Activated effector memory CD4-positive, alpha-beta T cell treated with Interleukin-2 at 50 U/mL for 16 hours (primary cell): ENCODE measurements at regions not wholly inside any gene's neighbourhood (a gene's known extent, or its start where the extent isn't known, plus 50 kb on each side); places are given as distances from the start of the nearest gene placed in this dataset.
A peak's percentile ranks its signal among the peaks of the same experiment; 100 is the strongest.

Experiments
- DNase-seq: peaks from one replicate; pipeline ENCODE4 v3.0.0-alpha.2; 2020

DNA sequence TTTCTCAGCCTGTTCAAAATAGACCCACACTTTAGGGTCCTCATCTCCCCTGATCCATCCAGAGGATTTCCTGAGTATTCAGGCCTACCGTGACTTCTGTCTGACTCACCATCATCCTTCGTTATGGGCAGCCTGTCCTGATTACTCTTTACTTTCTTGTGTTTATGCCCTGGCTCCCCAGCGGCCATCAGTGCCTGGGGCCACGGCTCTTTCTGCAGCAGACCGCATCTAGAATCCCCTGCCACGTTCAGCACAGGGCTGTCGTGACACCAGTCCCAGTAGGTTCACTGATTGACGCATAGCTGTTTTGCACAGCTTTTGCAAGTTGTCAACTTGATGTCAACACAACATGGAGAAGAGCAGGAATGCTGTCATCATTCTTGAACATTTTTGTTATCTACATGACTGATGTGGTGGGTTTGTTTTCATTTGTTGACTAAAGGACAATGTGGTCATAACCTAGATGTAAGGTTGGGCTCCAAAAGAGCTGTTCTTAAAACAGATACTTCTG lies 225.6 kb downstream of the HAUS1 start:
- DNase-seq: no peak

DNA sequence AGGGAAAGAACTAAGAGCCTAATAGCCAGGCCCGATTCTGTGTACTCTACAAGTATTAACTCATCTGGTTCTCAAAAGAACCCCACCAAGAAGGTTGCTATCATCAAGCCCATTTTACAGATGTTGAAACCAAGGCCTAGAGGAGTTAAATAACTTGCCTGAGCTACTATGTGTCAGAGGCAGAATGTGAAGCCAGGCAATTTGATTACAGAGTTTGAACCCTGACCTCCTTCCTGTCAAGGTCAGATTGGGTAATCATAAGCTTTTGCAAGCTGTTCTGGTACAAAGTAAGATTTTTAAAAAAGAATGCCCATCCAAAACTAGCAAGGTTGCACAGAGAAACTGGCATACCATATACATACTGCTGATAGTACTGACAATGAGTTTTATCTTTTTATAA lies 227.1 kb downstream of the HAUS1 start:
- DNase-seq: no peak

DNA sequence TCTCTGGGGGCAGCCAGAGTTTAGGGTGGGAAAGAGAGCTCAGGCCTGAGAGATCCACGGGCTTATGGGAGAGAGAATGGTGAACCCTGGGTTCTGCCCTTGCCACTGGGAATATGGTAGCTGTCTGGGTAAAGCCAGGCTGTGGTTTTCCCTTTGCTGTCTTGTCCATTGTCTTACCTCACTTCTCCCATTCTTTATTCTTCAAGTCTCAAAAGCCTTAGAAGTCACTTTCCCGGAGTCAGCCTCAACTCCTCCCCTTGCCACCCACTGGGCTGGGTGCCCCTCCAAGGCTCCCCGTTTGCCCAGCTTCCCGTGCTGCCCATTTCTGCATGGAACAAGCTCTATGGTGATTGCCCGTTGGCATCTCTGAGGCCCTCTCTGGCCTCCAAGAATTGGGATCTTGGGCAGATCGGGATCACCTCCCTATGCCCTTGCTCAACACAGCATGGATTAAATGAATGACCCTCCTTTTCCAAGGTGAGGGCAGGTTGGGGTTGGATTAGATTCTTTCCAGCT lies 228.2 kb downstream of the HAUS1 start:
- no peak for DNase-seq

DNA sequence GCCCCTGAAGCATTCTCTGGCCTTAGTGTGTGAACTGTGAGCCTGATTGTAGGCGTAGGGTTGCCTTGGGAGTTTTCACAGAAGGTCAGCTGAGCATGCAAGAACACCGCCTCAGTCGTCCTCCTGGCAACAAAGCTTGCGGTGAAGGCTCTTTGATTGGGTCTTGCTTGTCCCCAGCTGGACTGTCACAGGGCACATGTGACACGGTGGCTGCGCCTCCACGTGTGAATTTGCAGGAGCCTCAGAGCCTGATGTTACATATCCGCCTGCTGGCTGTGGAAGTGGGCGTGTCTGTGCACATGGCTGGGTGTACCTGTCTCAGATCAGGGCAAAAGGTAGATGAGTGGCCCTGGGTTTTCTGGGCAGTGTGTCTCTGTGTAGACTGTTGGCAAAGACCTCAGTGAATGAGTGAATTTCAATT lies 228.7 kb downstream of the HAUS1 start:
- DNase-seq: no peak

DNA sequence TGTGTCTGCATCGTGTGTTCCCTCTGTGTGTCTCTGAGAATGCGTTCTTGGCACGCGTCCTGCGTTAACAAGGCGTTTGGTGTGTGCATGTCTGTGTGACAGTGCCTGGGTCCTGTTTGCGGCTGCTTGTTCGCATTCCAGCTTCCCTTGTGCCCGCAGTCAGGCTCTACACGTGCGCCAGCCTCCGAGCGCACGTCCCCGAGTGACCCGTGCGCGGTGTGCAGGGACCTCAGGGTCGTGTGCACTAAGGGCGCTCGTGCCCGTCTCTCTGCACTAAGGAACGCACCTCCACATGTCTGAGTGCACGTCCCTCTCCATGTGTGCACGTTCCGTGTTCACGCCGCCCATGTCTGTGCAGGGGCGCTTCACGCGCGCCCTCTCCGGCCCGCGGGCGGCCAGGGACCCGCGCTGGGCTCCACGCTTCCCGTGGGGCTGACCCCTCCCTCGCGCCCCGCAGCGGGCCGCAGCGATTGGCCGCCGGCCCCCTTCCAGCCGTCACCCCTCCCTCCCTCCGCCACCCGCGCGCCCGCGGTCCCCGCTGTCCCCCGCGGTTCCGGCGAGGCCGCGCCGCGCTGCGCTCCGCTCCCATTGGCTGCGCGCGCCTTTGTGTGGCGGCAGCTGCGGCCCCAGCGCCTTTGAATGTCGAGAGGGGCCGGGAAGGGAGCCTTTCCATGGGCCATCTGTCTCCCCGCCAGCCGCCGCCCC lies 229.4 kb downstream of the HAUS1 start:
- no peak for DNase-seq

DNA sequence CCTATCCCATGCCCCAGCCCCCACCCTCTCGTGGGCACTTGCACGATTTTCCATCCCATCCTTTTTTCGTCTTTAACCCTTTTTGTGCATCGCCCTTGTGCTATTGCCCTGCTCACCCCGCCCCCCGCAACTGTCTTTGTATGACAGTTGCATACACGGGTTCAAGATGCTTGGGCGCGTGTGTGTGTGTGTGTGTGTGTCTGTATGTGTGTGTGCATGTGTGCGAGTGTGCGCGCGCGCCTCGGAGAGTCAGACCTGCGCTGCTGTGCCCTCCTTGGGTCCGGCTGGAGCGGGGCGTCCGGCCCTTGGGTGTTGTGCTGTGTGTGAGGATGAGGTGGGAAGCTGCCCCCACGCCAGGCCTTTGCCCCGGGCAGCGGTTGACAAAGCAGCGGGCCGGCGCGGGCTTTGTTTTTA lies 230.7 kb downstream of the HAUS1 start:
- no peak for DNase-seq

DNA sequence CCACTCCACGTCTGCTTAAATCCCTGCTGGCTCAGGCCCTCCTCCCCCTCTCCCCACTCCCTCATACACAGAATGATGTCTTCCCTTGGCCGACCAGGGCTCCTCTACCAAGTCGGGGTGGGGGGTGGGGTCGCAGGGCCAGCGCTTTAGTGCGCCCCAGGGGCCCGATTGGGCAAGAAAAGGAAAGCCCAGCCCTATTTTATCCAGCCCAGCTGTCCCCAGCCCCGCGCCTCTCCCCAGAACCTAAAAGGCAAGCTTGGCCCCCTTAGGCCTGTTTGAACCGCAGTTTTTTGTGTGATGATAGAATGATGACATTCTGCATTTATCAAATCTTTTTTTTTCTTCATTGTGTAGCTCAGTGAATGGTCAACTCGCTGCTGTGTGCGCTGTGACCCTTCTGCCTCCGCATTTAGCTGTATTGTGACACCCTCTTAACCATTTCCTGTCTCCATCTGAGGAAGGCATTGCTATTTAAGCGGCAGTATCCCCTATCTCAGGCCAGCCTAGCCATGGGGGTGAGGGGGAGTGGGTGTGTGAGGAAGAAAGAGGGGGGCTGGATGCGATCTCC lies 231.4 kb downstream of the HAUS1 start:
- no peak for DNase-seq

DNA sequence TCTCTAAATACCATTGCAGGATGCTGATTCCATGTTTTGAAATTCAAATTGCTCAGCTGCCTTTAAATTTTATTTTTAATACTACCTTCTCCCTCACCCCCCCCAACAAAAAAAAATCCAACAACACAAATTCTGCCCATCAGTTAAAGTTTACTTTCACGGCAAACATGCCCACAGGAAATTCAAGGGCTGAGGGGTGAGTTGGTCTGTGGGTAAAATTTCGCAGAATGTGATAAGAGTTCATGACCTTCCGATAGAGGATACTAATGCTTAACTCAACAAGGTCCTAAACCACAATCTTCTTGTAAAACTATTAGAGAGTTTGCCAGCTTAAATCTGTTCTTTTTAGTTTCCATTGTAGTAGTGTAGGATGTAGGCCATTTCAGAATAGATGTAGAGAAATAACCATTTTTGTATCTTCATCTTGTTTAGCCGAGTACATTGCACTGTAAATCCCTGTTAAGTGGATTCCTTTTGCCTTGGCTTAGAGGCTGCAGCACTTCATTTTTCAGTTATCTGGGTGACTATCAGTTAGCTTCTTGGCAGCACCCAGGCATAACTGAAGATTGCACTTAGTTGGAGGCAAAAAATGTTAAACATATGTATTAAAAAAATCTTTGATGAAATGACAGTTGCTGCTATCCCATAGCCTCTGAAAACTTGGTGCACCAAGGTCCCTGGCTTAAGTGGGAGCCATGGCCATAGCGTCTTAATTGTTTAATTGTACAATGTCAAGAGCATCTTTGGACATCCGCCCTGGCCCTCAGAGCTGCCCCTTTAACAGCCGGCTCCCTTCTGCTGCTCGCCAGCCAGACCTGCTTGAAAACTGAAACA lies 232.3 kb downstream of the HAUS1 start:
- DNase-seq: no peak

DNA sequence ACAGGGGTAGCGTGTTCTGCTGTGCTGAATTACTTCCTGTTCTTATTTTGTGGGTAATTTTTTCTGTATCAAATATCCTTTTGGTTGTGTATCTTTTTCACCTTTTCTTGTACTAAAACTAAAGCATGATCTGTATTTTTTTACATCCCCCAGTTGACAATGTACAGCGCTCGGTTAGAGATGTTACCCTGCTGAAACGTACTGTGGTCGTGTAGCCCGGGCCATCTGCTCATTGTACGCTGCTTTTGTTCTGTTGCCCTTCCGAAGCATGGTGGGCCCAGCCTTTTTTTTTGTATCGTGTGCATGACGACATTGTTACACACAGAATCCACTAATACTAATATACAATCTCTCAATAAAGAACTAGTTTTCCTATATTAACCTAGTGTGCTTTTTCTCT lies 233.1 kb downstream of the HAUS1 start:
- DNase-seq: no peak

DNA sequence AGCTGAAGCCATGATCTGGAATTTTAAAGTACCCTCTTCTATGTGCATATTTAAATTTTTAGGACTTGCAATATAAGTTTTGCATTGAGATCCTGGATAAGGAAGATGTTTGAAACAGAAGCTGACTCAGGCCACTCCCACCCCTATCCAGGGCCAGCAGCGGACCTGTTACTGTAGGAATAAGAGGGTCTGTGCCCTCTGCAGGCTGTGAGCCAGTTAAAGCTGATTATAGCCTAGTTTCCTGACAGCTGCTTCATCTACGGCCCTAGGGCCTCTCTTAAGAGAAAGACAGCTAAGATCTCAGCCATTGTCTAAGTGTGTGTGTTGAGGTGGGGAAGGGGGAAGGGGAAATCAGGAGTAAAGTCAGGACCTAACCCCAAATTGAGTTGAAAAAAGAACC lies 234.0 kb downstream of the HAUS1 start:
- DNase-seq: no peak

DNA sequence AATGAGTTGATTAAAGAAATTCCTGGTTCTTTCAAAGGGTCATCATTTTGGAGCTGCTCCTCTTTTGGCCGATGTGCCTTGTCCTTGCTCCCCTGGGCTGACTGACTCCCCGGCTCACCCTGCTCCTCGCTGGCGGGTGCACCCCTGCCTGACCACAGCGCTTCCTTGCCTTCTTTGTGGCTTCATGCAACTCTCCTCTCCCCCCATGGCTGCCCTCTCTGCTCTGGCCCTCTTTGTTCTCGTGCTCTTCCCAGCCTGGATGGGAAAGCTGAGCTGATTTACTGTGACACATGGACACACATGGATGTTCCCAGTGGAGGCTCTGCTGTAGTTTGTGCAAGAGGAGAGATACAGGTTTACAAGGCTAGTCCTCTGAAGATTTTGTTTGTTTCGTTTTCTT lies 234.6 kb downstream of the HAUS1 start:
- DNase-seq: no peak

DNA sequence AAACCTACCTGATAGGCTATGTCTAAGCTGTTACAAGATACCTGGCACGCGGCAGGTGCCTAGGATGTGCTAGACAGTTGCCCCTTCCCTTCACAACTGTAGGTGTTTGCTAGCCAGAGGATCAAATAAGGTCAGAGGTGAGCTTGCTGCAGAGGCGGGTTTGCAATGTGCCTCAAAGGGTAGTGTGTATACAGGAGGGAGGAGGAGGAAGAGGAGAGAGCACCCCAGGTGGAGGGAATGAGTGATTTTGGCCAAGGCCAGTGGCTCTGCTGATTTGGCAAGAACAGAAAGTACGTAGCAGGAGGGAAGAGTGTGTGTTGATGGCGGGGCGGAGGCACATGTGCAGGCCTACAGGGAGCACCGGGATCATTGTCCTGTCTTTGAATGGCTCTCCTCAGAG lies 236.5 kb downstream of the HAUS1 start:
- DNase-seq: no peak

DNA sequence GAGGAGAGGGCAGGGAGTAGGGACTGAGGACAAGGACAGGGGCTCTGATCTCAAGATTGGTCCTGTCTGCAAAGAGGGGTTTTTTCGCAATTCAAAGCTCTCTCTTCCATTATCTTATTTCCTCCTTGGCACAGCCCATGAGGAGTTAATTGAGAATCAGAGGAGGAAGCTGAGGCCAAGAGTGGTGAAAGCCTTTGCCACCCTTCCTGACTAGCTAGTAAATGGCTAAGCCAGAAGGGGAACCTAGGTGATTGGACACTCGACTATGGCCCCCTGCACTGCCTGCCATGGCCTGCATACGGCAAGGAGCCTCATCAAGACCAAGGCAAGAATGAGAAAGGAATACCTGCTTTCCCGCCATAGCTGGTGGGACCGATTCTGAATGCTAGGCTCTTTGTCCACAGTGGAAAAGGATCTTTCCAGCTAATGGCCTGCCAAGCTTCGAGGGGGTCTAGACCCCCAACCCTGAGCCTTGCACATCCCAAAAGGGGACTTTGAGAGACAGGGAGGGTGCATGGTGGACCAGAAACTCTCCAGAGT lies 237.9 kb downstream of the HAUS1 start:
- no peak for DNase-seq

DNA sequence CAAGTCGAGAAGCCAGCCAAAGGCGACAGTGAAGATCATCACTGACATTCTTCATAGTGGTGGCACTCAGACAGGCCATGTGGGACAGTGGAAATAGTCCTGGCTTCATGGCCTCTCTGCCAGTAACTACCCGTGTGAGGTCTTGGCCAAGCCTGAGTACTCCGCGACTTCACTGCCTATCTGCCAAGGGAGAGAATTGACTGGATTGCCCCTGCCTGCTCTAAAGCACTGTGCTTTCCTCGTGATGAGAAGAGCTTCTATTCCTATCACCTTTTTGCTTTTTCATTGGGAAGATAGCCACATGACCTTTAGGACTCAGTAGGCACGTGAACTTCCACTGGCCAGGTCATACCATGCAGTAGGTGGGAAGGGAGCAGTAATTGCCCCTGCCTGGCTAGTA lies 239.3 kb downstream of the HAUS1 start:
- DNase-seq: no peak

DNA sequence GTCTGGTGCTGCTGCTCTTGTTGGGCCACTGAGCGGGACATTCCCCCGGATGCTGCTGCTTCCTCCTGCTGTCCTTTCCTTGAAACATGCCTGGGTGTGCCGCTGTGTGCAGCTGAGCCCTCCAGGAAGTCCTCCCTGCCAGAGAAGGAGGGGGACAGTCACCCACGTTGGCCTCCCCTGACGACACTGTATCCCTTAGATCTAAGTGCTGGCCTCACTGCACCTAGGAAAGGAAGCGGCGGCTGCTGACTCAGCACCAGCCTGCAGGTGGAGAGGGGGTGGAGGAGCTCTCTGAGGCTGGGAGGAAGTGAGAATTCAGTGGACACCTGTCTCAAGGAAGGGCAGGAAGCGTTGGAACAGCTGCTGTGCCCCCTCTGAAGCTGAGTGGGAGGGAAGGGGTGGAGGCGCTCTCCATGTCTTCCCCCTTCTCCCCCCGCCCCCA lies 239.8 kb downstream of the HAUS1 start:
- peak; percentile 47 for DNase-seq

DNA sequence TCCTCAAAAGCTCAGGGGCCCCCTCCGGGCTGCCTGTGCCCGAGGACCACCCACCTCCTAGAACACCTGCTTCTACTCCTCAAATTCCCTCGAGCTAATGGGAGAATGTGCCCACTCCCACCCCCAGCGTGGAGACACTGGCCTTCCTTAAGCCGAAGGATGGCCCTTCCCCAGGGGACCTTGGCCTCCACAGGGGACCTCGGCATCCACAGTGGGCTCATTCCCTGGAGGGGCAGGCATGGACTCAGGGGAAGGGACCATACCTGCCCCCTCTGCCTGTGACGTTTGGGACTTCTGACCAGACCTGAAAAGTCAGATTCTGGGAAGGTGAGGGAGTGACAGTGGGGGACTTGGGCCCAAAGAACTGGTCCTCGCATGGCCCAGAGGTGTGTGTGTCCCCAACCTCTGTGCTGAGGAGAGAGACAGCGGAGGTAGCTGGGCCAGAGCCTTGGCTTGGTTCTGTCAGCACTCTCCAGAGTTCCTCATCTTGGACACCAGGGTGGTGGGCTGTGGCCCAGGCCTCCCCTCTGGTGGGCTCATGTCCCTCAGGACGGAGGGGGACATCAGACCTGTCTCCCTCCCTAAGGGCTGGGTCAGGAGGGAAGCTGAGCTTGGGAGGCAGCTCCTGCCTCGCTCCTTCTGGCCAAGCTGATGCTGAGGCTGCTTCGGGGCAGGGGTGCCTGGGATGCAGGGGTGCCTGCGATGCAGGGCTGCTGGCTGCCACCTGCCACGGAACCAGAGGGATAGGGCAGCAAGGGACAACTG lies 240.4 kb downstream of the HAUS1 start:
- DNase-seq: no peak

DNA sequence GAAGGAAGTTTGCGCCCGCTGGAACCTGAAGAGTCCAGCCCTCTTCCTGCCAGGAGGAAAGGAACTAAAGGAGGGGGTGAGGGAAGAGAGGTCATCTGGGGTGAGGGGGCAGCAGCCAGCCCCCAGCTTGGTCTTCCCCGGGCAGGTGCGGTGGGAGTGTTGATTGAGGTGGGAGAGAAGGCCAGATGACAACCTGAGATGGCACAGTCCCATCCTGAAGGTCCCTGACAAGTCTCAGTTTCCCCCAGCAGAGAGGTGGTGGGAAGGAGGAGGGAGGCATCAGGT lies 240.9 kb downstream of the HAUS1 start:
- DNase-seq: no peak

DNA sequence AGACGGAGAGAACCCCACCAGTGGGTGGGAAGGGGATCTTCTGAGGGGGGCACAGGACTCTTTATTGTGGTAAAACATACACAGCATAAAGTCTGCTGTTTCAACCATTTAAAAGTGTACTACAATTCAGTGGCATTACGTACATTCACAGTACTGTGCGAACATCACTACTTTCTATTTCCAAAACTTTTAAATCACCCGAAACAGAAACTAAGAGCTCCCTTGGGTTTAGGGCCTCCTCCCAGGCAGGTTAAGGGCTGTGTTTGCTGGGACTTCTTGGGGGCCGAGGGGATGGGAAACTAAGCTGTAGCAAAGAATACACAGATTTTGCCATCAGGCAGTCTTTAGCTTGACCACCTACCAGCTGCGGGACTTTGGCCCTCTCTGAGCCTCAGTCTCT lies 242.0 kb downstream of the HAUS1 start:
- DNase-seq: no peak

DNA sequence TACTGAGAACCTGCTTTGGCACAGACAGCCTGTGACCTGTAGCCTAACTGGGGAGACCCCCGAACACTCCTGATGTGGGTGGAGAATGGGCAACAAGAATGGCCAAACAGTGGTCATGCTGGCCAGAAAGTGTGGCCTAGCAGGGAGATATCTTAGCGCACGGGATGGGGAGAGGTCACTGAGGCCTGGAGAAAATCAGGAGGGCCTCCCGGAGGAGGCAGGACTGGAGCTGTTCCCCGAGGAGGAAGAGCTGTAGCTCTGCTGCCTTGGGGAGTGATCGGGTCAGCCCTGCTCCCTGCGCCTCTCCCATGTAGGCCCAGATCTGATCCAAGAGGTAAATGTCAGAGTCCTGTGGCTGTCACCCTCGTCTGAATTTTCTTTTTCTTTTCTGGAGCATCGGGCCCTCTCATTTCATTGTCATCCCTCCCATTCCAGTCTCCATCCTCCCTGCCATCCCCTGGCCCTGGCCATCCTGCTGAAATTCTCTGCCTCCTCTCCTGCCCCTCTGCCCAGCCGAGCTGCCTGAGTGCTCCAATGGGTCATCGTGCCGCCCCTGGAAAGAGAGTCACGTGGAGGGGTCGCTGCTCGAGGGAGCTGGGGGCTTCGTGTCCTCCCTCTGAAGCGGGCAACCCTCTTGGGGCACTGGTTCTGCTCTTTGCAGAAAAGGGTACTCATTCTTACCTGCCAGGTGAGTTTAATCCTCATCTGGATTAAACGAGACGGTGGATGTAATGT lies 242.9 kb downstream of the HAUS1 start:
- no peak for DNase-seq

DNA sequence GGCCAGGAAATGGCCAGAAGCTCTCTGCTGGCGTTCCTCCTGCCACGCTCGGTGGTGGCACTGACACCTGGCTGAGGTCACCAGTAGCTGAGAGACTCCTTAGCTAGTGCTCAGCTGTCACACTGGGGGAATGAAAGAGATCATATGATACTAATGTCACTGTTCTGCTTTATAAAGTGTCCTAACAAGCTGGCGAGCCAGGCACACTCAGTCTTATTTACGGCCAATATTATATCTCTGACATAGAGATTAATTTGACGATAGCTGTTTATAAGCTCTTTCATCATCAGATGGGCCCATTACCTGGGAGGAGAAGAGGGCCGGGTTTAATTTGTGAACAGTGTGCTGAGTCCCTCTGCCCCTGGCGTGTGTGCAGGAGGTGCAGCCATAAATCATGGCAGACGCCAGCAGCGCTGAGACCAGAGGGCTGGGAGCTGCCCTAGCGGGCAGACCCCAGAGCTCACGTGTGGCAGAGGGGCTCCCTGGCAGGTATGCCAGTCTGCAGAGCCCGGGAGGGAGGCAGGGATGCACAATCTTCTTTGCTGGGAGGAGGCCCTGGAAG lies 246.5 kb downstream of the HAUS1 start:
- DNase-seq: no peak

DNA sequence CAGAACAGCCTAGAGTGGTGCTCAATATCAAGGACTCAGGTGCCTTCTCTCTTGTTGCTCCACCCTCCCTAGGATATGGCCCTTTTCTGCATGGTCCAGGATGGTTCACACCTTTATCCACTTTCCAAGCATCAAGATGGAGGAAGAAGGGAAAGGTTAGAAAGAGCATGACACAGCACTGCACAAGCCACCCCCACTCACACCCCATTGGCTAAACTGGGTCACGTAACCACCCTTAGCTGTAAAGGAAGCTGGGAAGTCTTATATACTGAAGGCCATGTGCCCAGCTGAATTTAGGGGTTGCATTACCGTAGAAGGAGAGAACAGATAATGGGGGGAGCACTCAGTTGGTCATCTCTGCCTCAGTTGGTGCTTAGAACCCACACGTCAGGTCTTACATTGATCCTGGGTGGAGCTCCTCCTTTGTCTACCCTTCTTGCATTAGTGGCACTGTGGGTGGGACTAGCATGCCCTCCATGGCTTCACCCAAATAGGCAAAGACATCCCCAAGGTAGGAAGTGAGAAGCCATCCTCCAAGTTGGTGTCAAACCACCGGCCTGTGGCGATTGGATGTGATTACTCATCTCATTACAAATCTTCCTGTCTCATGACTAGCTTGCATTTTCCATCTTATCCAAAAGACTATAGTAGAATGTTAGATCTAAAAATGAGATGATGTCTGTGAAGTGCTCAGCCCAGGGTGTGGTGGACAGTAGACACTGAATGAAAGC lies 248.5 kb downstream of the HAUS1 start:
- DNase-seq: no peak
